ENCODE measurements at regions not wholly inside any gene's neighbourhood (a gene's known extent, or its start where the extent isn't known, plus 50 kb on each side); places are given as distances from the start of the nearest gene placed in this dataset.

DNA sequence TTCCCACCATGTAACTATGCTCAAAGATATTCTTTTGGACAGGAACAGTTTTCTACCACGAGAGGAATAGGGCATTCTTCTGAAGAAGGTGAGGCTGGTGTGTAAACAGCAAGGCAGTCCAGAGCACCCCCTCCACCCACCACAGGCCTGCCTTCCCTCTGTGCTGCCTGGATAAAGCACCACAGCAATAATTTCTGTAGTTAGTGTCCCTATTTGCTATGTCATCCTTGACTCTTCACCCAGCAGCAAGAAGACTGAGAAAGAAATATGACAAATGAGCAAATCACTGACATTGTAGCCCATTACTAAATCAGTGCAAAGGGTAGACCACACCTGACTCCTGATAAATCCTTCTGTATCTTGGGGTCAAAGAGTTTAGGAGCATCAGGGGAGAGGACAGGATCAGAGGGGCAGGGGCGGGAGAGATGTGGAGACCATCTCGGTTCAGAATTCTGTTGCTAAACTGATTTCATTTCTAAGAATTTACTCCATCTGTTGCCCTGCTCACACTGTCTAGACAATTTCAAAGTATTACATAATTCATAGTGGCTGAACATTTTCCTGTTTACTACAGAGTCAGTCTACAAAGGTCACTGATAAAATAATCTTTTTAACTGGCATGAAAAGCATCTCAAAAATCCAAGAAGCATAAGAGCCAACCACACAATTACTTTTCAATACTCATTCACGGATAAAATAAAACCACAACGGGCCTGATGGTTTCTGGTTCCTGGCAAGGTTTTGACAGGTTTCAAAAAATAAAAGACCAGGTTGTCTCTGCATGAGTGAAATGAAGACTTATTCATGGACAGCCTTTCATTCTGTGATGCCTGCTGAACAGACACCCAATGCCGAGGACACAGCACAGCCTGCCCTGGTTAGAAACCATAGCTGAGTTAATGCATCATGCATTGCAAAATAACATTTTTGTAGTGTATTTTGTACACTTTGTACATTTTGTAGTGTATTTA is 88.4 kb upstream of the IRS2 start:
- H3K36me3 ChIP-seq (ENCODE audit: control insufficient read depth, insufficient read depth, low read length) = no peaks in the 10 kb centered on the region
- no peak for FAIRE-seq
- no peak overlapping the region for H3K4me2 ChIP-seq (ENCODE audit: insufficient read depth, low read length)
- in situ Hi-C loops (cut with MboI) = no loop called here
- no peaks in the 10 kb centered on the region for H3K9me3 ChIP-seq (replicated peaks; ENCODE audit: control insufficient read depth, insufficient read depth, low read depth, low read length)
- no peaks in the 10 kb centered on the region for H3K79me2 ChIP-seq (ENCODE audit: control insufficient read depth, insufficient read depth, low read length)
- POLR2A ChIA-PET = no interaction called here
- no peak overlapping the region for H3K4me3 ChIP-seq
- no peak for ATAC-seq
- no peak overlapping the region for H3K9ac ChIP-seq (ENCODE audit: insufficient read depth in 1 of 2, low read depth in 2 of 2, low read length in 2 of 2)
- no TSS peak for BruUV-seq (replicated peaks)
- no peaks in the 10 kb centered on the region for H3K9me1 ChIP-seq (ENCODE audit: control insufficient read depth, insufficient read depth, low read length)
- no peak overlapping the region for H2AFZ ChIP-seq (ENCODE audit: low read depth, low read length)
- intact Hi-C loops (cut with micrococcal nuclease) = no loop called here
- H3K27me3 ChIP-seq (ENCODE audit: control insufficient read depth in 2 of 2, insufficient read depth in 2 of 2, low read length in 2 of 2) = peaks cover 0 to 11% of the 10 kb centered on the region in 2 experiments; a peak in 3 of 5 replicates
- no peak overlapping the region for H3K27ac ChIP-seq (ENCODE audit: extremely low read depth, low read depth, low read length)
- peaks cover 0 to 1% of the 10 kb centered on the region in 2 experiments; a peak in 1 of 5 replicates for H3K4me1 ChIP-seq (replicated peaks in 1 of 2; ENCODE audit: control insufficient read depth in 2 of 2, insufficient read depth in 2 of 2, low read length in 2 of 2)
- TF ChIP-seq, protein P1, sequence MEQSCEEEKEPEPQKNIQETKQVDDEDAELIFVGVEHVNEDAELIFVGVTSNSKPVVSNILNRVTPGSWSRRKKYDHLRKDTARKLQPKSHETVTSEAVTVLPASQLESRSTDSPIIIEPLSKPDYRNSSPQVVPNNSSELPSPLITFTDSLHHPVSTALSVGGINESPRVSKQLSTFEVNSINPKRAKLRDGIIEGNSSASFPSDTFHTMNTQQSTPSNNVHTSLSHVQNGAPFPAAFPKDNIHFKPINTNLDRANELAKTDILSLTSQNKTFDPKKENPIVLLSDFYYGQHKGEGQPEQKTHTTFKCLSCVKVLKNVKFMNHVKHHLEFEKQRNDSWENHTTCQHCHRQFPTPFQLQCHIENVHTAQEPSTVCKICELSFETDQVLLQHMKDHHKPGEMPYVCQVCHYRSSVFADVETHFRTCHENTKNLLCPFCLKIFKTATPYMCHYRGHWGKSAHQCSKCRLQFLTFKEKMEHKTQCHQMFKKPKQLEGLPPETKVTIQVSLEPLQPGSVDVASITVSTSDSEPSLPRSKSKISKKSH (CRISPR knock-in tag; IDR thresholded peaks at IDR 0.05) = no peak
- no peak for TF ChIP-seq ATF7 (IDR thresholded peaks at IDR 0.05)
- TF ChIP-seq, protein P2, sequence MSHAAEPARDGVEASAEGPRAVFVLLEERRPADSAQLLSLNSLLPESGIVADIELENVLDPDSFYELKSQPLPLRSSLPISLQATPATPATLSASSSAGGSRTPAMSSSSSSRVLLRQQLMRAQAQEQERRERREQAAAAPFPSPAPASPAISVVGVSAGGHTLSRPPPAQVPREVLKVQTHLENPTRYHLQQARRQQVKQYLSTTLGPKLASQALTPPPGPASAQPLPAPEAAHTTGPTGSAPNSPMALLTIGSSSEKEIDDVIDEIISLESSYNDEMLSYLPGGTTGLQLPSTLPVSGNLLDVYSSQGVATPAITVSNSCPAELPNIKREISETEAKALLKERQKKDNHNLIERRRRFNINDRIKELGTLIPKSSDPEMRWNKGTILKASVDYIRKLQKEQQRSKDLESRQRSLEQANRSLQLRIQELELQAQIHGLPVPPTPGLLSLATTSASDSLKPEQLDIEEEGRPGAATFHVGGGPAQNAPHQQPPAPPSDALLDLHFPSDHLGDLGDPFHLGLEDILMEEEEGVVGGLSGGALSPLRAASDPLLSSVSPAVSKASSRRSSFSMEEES (CRISPR knock-in tag; IDR thresholded peaks at IDR 0.05) = no peak
- TF ChIP-seq, protein P3, sequence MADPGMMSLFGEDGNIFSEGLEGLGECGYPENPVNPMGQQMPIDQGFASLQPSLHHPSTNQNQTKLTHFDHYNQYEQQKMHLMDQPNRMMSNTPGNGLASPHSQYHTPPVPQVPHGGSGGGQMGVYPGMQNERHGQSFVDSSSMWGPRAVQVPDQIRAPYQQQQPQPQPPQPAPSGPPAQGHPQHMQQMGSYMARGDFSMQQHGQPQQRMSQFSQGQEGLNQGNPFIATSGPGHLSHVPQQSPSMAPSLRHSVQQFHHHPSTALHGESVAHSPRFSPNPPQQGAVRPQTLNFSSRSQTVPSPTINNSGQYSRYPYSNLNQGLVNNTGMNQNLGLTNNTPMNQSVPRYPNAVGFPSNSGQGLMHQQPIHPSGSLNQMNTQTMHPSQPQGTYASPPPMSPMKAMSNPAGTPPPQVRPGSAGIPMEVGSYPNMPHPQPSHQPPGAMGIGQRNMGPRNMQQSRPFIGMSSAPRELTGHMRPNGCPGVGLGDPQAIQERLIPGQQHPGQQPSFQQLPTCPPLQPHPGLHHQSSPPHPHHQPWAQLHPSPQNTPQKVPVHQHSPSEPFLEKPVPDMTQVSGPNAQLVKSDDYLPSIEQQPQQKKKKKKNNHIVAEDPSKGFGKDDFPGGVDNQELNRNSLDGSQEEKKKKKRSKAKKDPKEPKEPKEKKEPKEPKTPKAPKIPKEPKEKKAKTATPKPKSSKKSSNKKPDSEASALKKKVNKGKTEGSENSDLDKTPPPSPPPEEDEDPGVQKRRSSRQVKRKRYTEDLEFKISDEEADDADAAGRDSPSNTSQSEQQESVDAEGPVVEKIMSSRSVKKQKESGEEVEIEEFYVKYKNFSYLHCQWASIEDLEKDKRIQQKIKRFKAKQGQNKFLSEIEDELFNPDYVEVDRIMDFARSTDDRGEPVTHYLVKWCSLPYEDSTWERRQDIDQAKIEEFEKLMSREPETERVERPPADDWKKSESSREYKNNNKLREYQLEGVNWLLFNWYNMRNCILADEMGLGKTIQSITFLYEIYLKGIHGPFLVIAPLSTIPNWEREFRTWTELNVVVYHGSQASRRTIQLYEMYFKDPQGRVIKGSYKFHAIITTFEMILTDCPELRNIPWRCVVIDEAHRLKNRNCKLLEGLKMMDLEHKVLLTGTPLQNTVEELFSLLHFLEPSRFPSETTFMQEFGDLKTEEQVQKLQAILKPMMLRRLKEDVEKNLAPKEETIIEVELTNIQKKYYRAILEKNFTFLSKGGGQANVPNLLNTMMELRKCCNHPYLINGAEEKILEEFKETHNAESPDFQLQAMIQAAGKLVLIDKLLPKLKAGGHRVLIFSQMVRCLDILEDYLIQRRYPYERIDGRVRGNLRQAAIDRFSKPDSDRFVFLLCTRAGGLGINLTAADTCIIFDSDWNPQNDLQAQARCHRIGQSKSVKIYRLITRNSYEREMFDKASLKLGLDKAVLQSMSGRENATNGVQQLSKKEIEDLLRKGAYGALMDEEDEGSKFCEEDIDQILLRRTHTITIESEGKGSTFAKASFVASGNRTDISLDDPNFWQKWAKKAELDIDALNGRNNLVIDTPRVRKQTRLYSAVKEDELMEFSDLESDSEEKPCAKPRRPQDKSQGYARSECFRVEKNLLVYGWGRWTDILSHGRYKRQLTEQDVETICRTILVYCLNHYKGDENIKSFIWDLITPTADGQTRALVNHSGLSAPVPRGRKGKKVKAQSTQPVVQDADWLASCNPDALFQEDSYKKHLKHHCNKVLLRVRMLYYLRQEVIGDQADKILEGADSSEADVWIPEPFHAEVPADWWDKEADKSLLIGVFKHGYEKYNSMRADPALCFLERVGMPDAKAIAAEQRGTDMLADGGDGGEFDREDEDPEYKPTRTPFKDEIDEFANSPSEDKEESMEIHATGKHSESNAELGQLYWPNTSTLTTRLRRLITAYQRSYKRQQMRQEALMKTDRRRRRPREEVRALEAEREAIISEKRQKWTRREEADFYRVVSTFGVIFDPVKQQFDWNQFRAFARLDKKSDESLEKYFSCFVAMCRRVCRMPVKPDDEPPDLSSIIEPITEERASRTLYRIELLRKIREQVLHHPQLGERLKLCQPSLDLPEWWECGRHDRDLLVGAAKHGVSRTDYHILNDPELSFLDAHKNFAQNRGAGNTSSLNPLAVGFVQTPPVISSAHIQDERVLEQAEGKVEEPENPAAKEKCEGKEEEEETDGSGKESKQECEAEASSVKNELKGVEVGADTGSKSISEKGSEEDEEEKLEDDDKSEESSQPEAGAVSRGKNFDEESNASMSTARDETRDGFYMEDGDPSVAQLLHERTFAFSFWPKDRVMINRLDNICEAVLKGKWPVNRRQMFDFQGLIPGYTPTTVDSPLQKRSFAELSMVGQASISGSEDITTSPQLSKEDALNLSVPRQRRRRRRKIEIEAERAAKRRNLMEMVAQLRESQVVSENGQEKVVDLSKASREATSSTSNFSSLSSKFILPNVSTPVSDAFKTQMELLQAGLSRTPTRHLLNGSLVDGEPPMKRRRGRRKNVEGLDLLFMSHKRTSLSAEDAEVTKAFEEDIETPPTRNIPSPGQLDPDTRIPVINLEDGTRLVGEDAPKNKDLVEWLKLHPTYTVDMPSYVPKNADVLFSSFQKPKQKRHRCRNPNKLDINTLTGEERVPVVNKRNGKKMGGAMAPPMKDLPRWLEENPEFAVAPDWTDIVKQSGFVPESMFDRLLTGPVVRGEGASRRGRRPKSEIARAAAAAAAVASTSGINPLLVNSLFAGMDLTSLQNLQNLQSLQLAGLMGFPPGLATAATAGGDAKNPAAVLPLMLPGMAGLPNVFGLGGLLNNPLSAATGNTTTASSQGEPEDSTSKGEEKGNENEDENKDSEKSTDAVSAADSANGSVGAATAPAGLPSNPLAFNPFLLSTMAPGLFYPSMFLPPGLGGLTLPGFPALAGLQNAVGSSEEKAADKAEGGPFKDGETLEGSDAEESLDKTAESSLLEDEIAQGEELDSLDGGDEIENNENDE (IDR thresholded peaks at IDR 0.05; ENCODE audit: low read depth, low read length) = no peak
- DNase-seq (ENCODE audit: extremely low read depth in 1 of 4, low spot score in 3 of 4) = no peak
- CTCF ChIA-PET (ENCODE audit: low intra/inter-chr PET ratio) = no interaction called here
- no peaks in the 10 kb centered on the region for H4K20me1 ChIP-seq (replicated peaks; ENCODE audit: control insufficient read depth, insufficient read depth, low read length)
- 0% methylated on average over 6 of the region's 6 CpGs for WGBS (ENCODE audit: insufficient coverage, low coverage, missing lambda C conversion rate)
